HK-2 (cell line): ENCODE measurements at regions not wholly inside any gene's neighbourhood (a gene's known extent, or its start where the extent isn't known, plus 50 kb on each side); places are given as distances from the start of the nearest gene placed in this dataset.
"Not testable (repeated sequence)": the region's sequence is repeated elsewhere in the genome, so short reads cannot be mapped to it uniquely, and the experiment has no call there.

ENCODE experiments used
- DNase-seq: peaks from one replicate; pipeline ENCODE4 v3.0.0-alpha.2; 2018; ENCODE audit not compliant: unreplicated experiment

DNA sequence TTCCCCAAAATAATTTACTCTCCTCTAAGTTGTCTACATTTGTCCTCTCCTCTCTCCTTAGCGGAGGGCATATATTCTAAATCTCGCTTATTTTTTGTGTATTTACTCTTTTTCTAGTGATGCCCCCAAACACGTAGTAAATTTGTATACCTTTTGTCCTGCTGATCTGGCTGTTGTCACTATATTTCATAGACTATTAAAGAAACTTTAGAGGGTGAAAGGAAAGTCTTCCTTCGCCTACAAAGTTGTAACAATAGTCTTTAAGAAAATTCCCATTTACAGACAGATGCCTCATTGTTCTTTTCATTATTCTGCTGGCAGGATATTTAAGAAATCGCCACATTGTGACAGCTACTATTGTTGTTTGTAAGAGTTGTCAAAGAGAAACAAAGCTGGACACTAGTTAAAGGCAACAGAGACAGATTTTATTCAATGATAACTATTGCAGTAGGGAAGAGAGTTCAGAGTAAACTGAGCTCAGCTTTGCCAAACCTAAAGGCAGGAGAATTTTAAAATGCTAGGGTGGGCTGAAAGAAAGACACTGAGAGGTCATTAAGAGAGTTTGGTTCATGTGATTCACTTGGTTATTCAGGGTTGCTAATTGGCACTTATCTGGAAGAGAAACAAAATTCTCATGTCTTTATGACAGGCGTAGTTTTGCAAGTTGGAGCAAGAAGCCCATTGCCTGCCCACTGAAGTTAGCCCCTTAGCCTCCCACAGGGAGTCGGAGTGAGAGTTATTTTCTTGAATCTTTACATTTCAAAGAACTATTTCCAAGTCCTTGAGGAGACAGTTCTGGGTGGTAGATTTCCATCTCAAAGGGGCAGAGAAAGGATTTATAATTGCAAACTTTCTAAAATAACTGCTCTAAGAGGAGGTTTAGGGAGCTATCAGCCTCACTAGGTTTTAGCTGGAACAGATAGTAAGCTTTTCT lies 1272.5 kb upstream of the SEL1L start:
- no peak for DNase-seq

- DNase-seq: no peak
These were observed 1277.6 kb upstream of the SEL1L start for GRCh38 chr14:82811246-82811645.

GRCh38 chr14:82814339-82814738 lies 1280.7 kb upstream of the SEL1L start:
- DNase-seq: not testable (repeated sequence)

DNA sequence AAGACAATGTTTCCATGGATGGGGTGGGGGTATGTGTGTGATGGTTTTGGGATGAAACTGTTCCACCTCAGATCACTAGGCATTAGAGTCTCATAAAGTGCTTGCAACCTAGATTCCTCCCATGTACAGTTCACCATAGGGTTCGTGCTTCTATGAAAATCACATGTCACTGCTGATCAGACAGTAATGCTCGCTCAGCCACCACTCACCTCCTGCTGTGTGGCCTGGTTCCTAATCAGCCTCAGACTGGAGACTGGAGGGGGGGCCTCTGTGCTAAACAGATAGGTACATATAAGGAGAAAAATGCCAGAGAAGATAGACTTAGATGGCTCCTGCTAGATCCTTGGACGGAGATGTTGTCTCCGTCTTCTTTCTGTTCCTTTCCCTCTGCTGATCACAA lies 1296.9 kb upstream of the SEL1L start:
- no peak for DNase-seq

DNA sequence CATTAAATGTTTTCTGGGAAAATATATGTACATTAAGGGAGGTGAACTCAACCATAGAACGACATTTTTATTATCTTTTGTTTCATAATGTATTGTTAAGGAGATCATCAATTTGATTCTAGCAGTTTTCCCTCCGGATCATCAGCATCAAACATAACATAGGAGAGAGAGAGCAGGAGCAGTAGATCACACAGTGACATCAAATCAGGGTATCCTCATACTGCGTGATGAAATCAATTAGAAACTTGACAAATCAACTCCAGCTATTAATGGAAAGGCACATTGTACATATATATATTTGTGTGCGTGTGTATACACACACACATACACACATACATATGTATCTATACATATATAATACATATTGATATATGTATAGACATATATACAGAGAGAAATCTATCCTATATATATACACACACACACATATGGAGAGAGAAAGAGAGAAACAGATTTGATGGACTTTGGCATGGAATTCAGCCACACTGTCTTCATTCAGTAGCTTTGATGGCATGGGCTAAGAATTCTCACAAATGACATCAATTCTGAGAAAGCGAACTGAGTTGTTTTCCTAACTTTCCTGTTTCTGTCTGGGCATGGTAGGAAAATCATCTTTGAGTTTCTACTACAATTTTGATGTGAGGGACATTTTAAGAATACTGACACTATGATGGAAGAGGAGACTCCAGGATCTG lies 1302.8 kb upstream of the SEL1L start:
- no peak for DNase-seq

DNA sequence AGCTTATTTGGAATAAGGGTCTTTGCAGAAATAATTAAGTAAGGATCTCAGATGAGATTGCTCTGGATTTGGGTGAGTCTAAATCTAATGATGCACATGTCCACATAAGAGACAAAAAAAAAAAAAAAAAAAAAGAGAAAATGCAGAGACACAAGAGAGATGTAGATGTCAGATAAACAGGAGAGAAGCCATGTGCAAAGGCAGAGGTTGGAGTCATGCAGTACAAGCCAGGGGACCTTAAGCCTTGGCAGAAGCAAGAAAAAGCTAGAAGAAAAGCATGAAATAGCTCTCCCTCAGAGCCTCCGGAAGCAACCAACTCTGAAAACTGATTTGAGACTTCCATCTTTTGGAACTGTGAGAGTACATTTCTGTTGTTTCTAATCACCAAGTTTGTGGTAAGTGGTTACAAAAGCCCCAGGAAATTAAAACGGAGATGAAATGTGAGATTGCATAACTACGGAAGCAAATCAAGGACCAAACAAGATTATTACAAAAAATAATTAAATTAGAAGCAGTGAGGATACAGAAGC lies 1304.0 kb upstream of the SEL1L start:
- no peak for DNase-seq

GRCh38 chr14:82850576-82850975 lies 1316.9 kb upstream of the SEL1L start:
- DNase-seq: no peak

- DNase-seq: no peak
These were observed 1320.5 kb upstream of the SEL1L start for GRCh38 chr14:82854131-82854530.

GRCh38 chr14:82854901-82855300 lies 1321.2 kb upstream of the SEL1L start:
- DNase-seq: no peak

DNA sequence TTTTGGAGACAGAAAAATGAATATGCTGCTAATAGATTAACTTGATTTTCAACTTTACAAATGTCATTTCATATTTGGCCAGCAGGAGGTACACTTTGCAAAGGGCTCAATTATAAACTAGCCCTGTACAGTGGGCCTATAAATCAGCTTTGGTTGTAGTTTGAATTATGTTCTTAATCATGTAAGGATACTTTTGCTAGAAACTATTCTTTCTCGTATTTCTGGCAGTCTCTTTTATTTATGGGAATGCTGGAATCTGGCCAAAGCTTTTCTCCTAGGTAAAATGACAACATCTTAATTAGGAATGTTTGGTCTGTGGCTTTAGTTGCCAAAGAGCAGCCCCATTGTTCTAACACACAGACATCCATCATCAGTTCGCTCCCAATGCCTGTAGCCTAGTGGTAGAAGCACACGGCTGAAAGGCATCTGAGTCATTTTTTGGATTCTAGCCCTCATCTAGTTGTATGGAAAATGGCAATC lies 1322.3 kb upstream of the SEL1L start:
- DNase-seq: no peak

DNA sequence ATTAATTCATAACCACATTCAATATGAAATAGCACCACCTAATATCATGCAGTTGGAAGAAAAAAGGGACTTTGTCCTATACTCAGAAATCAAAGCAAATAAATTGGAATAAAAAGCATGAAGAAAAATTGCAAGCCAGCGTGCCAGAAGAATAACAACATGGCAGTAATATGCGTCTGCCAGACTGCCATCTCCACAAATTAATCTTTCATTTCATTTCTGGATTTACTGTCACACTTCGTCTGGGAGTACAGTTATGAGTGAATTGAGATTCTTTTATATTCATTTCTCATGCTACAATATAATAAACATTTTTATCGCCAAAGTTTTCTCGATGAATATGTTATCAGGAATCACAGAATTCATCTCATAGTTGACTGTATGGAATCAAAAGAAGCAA lies 1327.7 kb upstream of the SEL1L start:
- DNase-seq: no peak

- no peak for DNase-seq
These were observed 1338.8 kb upstream of the SEL1L start for GRCh38 chr14:82872494-82872893.

- DNase-seq: no peak
These were observed 1345.3 kb upstream of the SEL1L start for GRCh38 chr14:82878951-82879350.

- DNase-seq: no peak
These were observed 1346.4 kb upstream of the SEL1L start for GRCh38 chr14:82879949-82880535.

DNA sequence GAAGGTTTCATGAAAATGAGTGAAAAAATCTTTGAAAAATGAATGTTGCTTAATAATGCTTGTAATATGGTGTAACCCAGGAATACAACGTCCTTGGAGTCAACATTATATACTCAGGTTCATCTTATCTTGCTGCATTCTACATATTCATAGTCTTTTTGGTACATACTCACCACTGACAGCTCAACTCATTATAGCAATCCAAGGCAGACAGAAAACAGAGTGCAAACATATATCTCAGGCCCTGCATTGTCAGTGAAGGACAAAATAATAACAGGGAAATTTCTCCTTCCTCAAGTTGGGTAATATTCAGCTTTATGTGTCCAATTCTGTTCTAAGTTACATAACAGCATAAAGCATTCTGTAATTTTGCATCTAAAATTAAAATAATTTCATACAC lies 1353.0 kb upstream of the SEL1L start:
- no peak for DNase-seq

- DNase-seq: no peak
These were observed 1356.0 kb upstream of the SEL1L start for GRCh38 chr14:82889701-82890100.

GRCh38 chr14:82896476-82896875 lies 1362.8 kb upstream of the SEL1L start:
- DNase-seq: no peak

DNA sequence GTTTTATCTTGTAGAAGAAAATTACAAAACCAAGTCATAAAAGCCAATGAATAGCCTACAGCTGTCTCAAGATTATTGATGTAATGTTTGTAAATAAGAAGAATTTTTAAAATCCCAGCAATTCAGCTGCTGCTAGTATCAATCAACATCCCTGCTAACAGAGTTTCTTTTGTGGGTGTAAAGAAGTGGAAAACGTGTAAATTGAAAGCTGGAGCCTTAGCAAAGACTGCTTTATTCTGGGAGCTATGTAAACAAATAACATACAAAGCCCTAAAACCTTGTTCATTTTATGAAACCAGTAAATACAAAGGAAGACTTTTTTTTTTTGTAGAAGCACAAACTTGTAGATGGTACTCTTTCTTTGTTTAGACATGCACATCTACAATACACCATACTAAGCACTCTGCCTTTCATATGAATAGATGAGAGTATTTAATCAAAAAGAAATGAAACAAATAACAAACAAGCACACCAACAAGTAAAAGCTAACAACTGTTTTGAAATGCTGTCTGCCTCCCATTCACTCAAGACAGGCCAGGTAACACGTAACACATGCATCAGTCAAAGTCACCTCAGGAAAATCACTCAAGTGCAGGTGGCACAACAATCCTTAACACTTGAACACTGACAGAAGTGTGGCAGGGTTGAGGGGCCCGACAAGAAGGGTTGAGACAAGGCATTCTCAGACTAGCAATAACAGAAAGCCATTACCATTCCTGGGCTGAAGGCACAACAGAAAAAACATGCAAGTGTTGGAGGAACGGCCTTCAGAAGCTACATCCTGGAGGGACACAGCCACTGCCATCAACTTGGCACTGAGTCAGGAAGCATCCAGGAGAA lies 1364.0 kb upstream of the SEL1L start:
- DNase-seq: no peak

- DNase-seq: no peak
These were observed 1372.1 kb upstream of the SEL1L start for GRCh38 chr14:82905762-82906161.

DNA sequence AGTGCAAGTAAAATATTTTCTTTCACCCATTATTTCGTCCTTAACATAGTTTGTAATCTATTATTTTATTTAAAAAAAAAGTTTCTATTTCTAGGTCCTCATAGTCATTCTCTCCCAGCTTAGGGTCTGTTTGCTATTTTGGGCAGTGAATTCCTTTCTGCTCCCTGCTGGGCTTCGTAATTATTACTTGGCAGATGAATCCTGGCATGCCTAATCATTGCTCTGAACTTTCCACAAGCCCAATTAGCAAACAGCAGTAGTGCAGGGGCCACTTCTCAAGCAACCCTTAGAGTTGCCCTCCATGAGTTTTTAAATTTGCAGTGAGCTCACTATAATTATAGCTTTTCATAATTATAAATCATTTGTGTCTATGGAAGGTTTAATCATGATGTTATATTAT lies 1378.3 kb upstream of the SEL1L start:
- DNase-seq: no peak

DNA sequence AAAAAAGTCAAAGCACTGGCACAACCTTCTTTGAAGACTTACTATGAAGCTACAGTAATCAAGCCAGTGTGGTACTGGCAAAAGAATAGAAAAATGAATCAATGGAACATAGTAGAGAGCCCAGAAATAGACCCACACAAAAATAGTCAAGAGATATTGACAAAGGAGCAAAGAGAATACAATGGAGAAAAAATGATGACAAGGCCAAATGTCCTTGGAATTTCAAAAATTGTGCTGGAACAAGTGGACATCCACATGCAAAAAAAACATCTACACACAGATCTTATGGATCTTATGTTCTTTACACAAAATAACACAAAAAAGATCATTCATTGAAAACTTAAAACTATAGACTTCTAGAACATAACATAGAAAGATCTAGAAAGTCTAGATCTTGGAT lies 1379.7 kb upstream of the SEL1L start:
- DNase-seq: no peak
